Right lobe of liver (tissue), 6 donors: ENCODE measurements at regions not wholly inside any gene's neighbourhood (a gene's known extent, or its start where the extent isn't known, plus 50 kb on each side); places are given as distances from the start of the nearest gene placed in this dataset.
"Not testable (repeated sequence)": the region's sequence is repeated elsewhere in the genome, so short reads cannot be mapped to it uniquely, and the experiment has no call there.

Experiments used
- ATAC-seq, 4 donors: fragments of 200-7000 bp; cut with Tn5 transposase; one replicate each; pipeline ENCODE4 v1.9.1; 2020; ENCODE audit warnings: mild to moderate bottlenecking in 4 of 4, moderate library complexity in 4 of 4
- DNase-seq, 3 donors: peaks; one replicate each; pipeline ENCODE4 v3.0.0-alpha.2; 2020
- H3K27ac ChIP-seq, 3 donors: fragments of 200-600 bp; one replicate each; pipeline ENCODE4 v1.8.0; 2022
- H3K27me3 ChIP-seq, 2 donors: fragments of 200-600 bp; one replicate each; pipeline ENCODE4 v1.8.0; 2022
- H3K36me3 ChIP-seq, 4 donors: fragments of 200-600 bp; sonication (generic) in 1 of 4; one replicate each; pipeline versions ENCODE4 v1.5.1 to v1.8.0; 2017 to 2022; ENCODE audit warnings: control low read depth in 1 of 4
- H3K4me1 ChIP-seq, 4 donors: fragments of 200-600 bp; sonication (generic) in 1 of 4; one replicate each; pipeline versions ENCODE4 v1.5.1 to v1.8.0; 2017 to 2022; ENCODE audit warnings: control low read depth in 1 of 4
- H3K4me3 ChIP-seq, 3 donors: fragments of 200-600 bp; one replicate each; pipeline ENCODE4 v1.8.0; 2022
- H3K9me3 ChIP-seq, 4 donors: fragments of 200-600 bp; sonication (generic) in 1 of 4; one replicate each; pipeline versions ENCODE4 v1.5.1 to v1.8.0; 2017 to 2022; ENCODE audit warnings: control low read depth in 1 of 4
- POLR2A ChIP-seq: fragments of 450-650 bp; IDR thresholded peaks from one replicate; pipeline ENCODE4 v1.6.1; 2017; ENCODE audit warnings: antibody characterized with exemption, mild to moderate bottlenecking
- WGBS: methylation state at CpG from one replicate; pipeline ENCODE4 v1.1.6; 2018; ENCODE audit warnings: low coverage, low lambda C conversion rate; ENCODE audit not compliant: insufficient coverage; ENCODE audit errors: missing lambda C conversion rate; 5-methylcytosine and 5-hydroxymethylcytosine counted together
- intact Hi-C, 2 donors: fragments of 100-400 bp; cut with DNase I; formaldehyde crosslinking; loops; one replicate each; pipeline versions ENCODE4 v1.11.2 to v1.14.1; 2022
- TF ChIP-seq, protein P1 (sequence below), 4 donors: fragments of 200-600 bp in 3 of 4; fragments of 450-650 bp in 1 of 4; IDR thresholded peaks; one replicate each; pipeline versions ENCODE4 v1.5.1 to v1.8.0; 2016 to 2022; ENCODE audit warnings: antibody characterized with exemption in 4 of 4, mild to moderate bottlenecking in 2 of 4
- donor health status: DM: no; HTN: yes; CAD: no.
- donor health status: DM: no; HTN: no; CAD: no.
- donor health status: DM: no; HTN: no; CAD: no.
- donor health status: DM: no; HTN: yes; CAD: no.
- donor health status: DM: no; HTN: yes; CAD: no.

DNA sequence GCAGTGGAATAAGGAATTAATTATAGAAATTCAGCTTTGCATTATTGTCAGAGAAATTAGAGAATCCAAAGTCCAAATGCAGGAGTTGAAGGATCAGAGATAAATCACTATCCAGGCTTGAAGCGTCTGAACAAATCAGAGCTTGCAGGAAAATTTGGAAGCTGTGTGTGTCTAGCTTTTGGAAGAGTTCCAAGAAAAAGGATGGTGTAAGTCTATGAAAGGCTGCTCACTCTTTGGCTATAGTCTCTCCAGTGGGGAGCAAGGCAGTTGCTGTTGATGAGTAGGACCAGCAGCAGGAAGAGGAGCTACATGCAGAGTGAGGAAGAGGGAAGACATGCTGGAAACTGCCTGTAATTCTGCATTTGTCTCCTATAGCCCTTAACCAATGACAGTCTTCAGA lies 464.3 kb upstream of the GRM7 start:
- Histone ChIP-seq H3K27me3 (no peaks in the 10 kb centered on the region), H3K27ac (no peak overlapping the region), H3K36me3 (no peaks in the 10 kb centered on the region), H3K4me3 (no peak overlapping the region), H3K4me1 (no peaks in the 10 kb centered on the region), H3K9me3 (no peaks in the 10 kb centered on the region)
- intact Hi-C loops: no loop called here
- WGBS: 40% methylated on average over 1 of the region's 1 CpG
- TF ChIP-seq, protein P1, sequence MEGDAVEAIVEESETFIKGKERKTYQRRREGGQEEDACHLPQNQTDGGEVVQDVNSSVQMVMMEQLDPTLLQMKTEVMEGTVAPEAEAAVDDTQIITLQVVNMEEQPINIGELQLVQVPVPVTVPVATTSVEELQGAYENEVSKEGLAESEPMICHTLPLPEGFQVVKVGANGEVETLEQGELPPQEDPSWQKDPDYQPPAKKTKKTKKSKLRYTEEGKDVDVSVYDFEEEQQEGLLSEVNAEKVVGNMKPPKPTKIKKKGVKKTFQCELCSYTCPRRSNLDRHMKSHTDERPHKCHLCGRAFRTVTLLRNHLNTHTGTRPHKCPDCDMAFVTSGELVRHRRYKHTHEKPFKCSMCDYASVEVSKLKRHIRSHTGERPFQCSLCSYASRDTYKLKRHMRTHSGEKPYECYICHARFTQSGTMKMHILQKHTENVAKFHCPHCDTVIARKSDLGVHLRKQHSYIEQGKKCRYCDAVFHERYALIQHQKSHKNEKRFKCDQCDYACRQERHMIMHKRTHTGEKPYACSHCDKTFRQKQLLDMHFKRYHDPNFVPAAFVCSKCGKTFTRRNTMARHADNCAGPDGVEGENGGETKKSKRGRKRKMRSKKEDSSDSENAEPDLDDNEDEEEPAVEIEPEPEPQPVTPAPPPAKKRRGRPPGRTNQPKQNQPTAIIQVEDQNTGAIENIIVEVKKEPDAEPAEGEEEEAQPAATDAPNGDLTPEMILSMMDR (IDR thresholded peaks at IDR 0.05): no peak
- no peak for TF ChIP-seq POLR2A
- ATAC-seq (no peak), DNase-seq (no peak)

DNA sequence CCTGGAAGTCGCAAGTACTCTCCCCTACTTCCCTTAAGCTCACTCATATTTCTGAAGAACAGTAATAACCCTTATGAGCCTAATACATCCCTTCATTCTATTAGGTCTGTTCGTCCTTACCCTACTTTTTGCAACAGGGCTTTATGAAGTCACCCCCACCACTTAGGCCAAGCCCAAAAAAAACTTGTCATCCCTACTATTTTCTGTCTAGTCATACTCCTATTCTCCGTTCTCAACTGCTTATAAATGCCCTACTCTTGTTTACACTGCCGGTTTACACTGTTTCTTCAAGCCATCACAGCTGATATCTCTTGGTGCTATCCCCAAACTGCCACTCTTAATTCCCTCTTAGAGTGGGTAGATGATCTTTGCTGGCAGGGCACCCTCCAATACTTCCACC lies 458.2 kb upstream of the GRM7 start:
- H3K36me3 ChIP-seq, H3K4me3 ChIP-seq, ATAC-seq, H3K9me3 ChIP-seq, DNase-seq, H3K27ac ChIP-seq, H3K4me1 ChIP-seq, H3K27me3 ChIP-seq, intact Hi-C loops: not testable (repeated sequence)
- 48% methylated on average over 4 of the region's 4 CpGs for WGBS

DNA sequence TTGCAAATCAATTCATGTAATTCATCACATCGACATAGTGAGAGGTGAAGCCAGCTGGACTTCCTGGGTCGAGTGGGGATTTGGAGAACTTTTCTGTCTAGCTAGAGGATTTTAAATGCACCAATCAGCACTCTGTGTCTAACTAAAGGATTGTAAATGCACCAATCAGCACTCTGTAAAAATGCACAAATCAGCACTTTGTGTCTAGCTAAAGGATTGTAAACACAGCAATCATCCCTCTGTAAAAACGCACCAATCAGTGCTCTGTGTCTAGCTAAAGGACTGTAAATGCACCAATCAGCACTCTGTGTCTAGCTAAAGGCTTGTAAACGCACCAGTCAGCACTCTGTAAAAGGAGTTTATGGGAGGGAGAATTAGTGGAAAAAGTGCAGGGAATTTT lies 454.0 kb upstream of the GRM7 start:
- H3K36me3 ChIP-seq, ATAC-seq, H3K9me3 ChIP-seq, intact Hi-C loops, DNase-seq, H3K27ac ChIP-seq, H3K4me3 ChIP-seq, H3K4me1 ChIP-seq, H3K27me3 ChIP-seq: not testable (repeated sequence)
- 56% methylated on average over 4 of the region's 4 CpGs for WGBS

DNA sequence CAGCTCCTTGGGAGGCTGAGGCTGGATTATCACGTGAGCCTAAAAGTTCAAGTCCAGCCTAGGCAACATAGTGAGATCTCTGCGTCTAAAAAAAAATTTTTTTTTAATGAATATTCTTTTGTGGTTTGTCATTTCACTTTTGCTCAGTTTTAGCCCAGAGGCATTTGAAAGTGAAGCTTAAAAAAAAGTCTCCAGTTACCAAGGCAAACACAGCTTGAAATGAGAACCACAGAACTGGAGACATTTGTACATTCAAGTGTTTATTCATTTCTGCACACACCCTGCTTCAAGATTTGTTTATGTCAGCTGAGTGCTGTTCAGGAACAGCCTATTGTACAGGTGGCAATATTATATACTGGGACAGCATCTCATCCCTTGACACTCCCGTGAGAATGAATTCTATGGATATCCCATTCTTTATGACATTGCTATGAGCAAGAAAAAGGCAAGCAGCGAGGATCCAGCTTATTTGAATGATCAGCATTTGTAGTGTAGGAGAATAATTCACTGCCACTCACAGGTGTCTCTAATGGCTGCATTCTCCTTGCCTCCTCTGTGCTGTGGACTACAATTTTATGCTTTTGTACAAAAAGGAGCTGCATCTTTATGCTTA lies 444.8 kb upstream of the GRM7 start:
- no peak overlapping the region for H3K27ac ChIP-seq
- no peaks in the 10 kb centered on the region for H3K4me1 ChIP-seq
- TF ChIP-seq, protein P1 (IDR thresholded peaks at IDR 0.05): no peak
- TF ChIP-seq POLR2A: no peak
- WGBS: 44% methylated on average over 4 of the region's 4 CpGs
- H3K27me3 ChIP-seq: no peaks in the 10 kb centered on the region
- no peaks in the 10 kb centered on the region for H3K36me3 ChIP-seq
- no peak for DNase-seq
- ATAC-seq: no peak
- intact Hi-C loops: no loop called here
- H3K9me3 ChIP-seq: no peaks in the 10 kb centered on the region
- H3K4me3 ChIP-seq: no peak overlapping the region

DNA sequence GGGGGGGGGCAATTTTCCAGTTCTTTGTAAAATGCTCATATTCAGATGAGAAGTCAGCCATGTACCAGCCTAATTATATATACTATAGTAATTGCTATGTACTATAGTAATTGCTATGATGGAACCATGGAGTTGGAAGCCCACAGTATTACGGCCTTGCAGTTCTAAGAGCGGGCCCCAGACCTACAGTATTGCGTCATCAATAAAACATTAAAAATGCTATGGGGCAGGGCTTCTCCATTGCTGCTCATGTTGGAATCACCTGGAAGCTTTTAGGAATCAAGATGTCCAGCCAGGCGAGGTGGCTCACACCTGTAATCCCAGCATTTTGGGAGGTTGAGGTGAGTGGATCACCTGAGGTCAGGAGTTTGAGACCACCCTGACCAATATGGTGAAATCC lies 443.7 kb upstream of the GRM7 start:
- H3K9me3 ChIP-seq: no peaks in the 10 kb centered on the region
- intact Hi-C loops: no loop called here
- no peaks in the 10 kb centered on the region for H3K27me3 ChIP-seq
- H3K36me3 ChIP-seq: no peaks in the 10 kb centered on the region
- DNase-seq (no peak), ATAC-seq (no peak)
- no peak overlapping the region for H3K4me3 ChIP-seq
- 36% methylated on average over 4 of the region's 4 CpGs for WGBS
- no peak for TF ChIP-seq POLR2A
- TF ChIP-seq, protein P1 (IDR thresholded peaks at IDR 0.05): no peak
- H3K27ac ChIP-seq: no peak overlapping the region
- H3K4me1 ChIP-seq: no peaks in the 10 kb centered on the region

DNA sequence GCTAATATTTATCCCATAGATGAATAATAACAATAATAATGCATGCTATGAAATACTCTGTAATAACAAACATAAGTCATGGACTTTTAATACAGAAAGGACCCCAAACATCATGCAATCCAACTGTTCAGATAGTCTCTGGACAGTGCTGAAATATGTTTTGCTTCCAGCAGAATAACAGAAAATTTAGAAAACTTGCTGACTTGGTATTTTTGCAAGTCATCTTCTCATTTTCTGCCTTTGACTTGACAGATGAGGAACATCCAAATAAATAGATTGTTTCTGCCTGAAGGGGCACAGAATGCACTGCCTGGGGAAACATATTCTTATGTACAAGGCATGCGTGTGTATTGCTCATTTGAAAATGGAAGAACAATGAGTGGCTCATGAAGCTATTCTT lies 442.4 kb upstream of the GRM7 start:
- no peak for TF ChIP-seq POLR2A
- TF ChIP-seq, protein P1 (IDR thresholded peaks at IDR 0.05): no peak
- no peak for ATAC-seq
- intact Hi-C loops: no loop called here

More for the DNA sequence above, 442.4 kb upstream of the GRM7 start:
- Histone ChIP-seq H3K4me1 (no peaks in the 10 kb centered on the region), H3K27me3 (no peaks in the 10 kb centered on the region), H3K36me3 (no peaks in the 10 kb centered on the region), H3K27ac (no peak overlapping the region), H3K9me3 (no peaks in the 10 kb centered on the region), H3K4me3 (no peak overlapping the region)
- no peak for DNase-seq
- 85% methylated on average over 1 of the region's 1 CpG for WGBS
